HCT116 (cell line): ENCODE measurements at regions not wholly inside any gene's neighbourhood (a gene's known extent, or its start where the extent isn't known, plus 50 kb on each side); places are given as distances from the start of the nearest gene placed in this dataset.

Source experiments
- ATAC-seq: fragments of 200-7000 bp; cut with Tn5 transposase; 2 replicates; pipeline ENCODE4 v1.9.1; 2020; ENCODE audit warnings: mild to moderate bottlenecking, moderate library complexity
- BruUV-seq: library from RNA; stranded (reverse); fragments of 400-500 nt; replicated peaks from 2 replicates; lab custom pipeline; 2021; lab: Mats Ljungman, UMichigan
- CTCF ChIA-PET: fragments of 300-600 bp; sonication (Branson Sonifier 250); formaldehyde crosslinking; loops from one replicate; lab custom pipeline; 2021; ENCODE audit warnings: antibody characterized with exemption; lab: Charles Lee
- POLR2A ChIA-PET: fragments of 300-600, 350-600 bp; sonication (Branson Sonifier 250); formaldehyde crosslinking; loops from one replicate; lab custom pipeline; 2021; ENCODE audit warnings: antibody characterized with exemption; lab: Charles Lee
- RAD21 ChIA-PET, 2 experiments: fragments of 300-600 bp; sonication (Branson Sonifier 250); formaldehyde crosslinking; loops; one replicate each; lab custom pipeline; 2023; ENCODE audit warnings: low total read pairs in 2 of 2; ENCODE audit not compliant: uncharacterized antibody in 2 of 2, unreplicated experiment in 2 of 2, low non-redundant PET in 1 of 2; lab: Charles Lee
- DNase-seq: peaks from one replicate; pipeline ENCODE4 v3.0.0-alpha.2; 2010; ENCODE audit warnings: low read depth, low spot score
- H2AFZ ChIP-seq: fragments of 200-600 bp; shearing (Covaris generic), sonication (generic); 2 replicates; pipeline ENCODE4 v1.6.1; 2017; ENCODE audit warnings: low read depth, mixed run types, mixed read lengths, antibody characterized with exemption, low read length; ENCODE audit not compliant: poor library complexity, severe bottlenecking
- H3K27ac ChIP-seq: 2 replicates; pipeline ENCODE4 v1.5.1; 2012; ENCODE audit warnings: low read depth, low read length
- H3K27me3 ChIP-seq: fragments of 200-600 bp; sonication (generic); 2 replicates; pipeline ENCODE4 v1.6.1; 2016; ENCODE audit warnings: mixed run types, low read length, mixed read lengths; ENCODE audit not compliant: insufficient read depth
- H3K36me3 ChIP-seq, 2 experiments: fragments of 200-500 bp in 1 of 2; fragments of 200-600 bp in 1 of 2; sonication (Bioruptor generic) in 1 of 2; sonication (generic) in 1 of 2; 2 replicates each; pipeline versions ENCODE4 v1.5.1 to v1.6.1; 2014 to 2016; ENCODE audit warnings: low read length in 2 of 2, inconsistent platforms in 1 of 2, mixed read lengths in 1 of 2, mixed run types in 1 of 2; ENCODE audit not compliant: insufficient read depth in 2 of 2, control insufficient read depth in 1 of 2
- H3K4me1 ChIP-seq, 2 experiments: fragments of 200-600 bp in 1 of 2; sonication (generic) in 1 of 2; 2 replicates each; pipeline versions ENCODE4 v1.5.1 to v1.6.1; 2012 to 2017; ENCODE audit warnings: low read length in 2 of 2, inconsistent platforms in 1 of 2, mild to moderate bottlenecking in 1 of 2, mixed read lengths in 1 of 2, mixed run types in 1 of 2, moderate library complexity in 1 of 2; ENCODE audit not compliant: insufficient read depth in 2 of 2, control insufficient read depth in 1 of 2
- H3K4me2 ChIP-seq: fragments of 200-600 bp; sonication (generic); 2 replicates; pipeline ENCODE4 v1.6.1; 2017; ENCODE audit warnings: mixed run types, low read length, mixed read lengths
- H3K4me3 ChIP-seq, 2 experiments: fragments of 200-600 bp in 1 of 2; sonication (generic) in 1 of 2; replicated peaks in 1 of 2; 2 replicates each; pipeline ENCODE4 v1.5.1; 2011 to 2016; ENCODE audit warnings: low read length in 2 of 2, control low read depth in 1 of 2, low read depth in 1 of 2, mild to moderate bottlenecking in 1 of 2, mixed read lengths in 1 of 2, mixed run types in 1 of 2
- H3K79me2 ChIP-seq: fragments of 200-600 bp; sonication (generic); 2 replicates; pipeline ENCODE4 v1.6.1; 2017; ENCODE audit warnings: mild to moderate bottlenecking, mixed run types, low read length, moderate library complexity, mixed read lengths; ENCODE audit not compliant: insufficient read depth
- H3K9ac ChIP-seq: fragments of 200-600 bp; sonication (generic); 2 replicates; pipeline ENCODE4 v1.6.1; 2016; ENCODE audit warnings: low read length, mixed read lengths
- H3K9me2 ChIP-seq: fragments of 200-600 bp; sonication (generic), shearing (Covaris generic); 2 replicates; pipeline ENCODE4 v1.6.1; 2017; ENCODE audit warnings: mixed run types, mild to moderate bottlenecking, moderate library complexity; ENCODE audit not compliant: insufficient read depth
- H3K9me3 ChIP-seq, 2 experiments: fragments of 200-500 bp in 1 of 2; fragments of 200-600 bp in 1 of 2; sonication (Bioruptor generic) in 1 of 2; sonication (generic) in 1 of 2; 2 replicates each; pipeline ENCODE4 v1.6.1; 2014 to 2017; ENCODE audit warnings: low read length in 2 of 2, mixed read lengths in 2 of 2, inconsistent platforms in 1 of 2, low read depth in 1 of 2, mild to moderate bottlenecking in 1 of 2, mixed run types in 1 of 2, moderate library complexity in 1 of 2; ENCODE audit not compliant: control insufficient read depth in 1 of 2, insufficient read depth in 1 of 2
- H4K20me1 ChIP-seq: fragments of 200-600 bp; sonication (generic), shearing (Covaris generic); 2 replicates; pipeline ENCODE4 v1.6.1; 2017; ENCODE audit warnings: mixed run types, mild to moderate bottlenecking, moderate library complexity; ENCODE audit not compliant: insufficient read depth
- ATF3 ChIP-seq: IDR thresholded peaks from 2 replicates; pipeline ENCODE4 v1.6.1; 2012
- CEBPB ChIP-seq: IDR thresholded peaks from 2 replicates; pipeline ENCODE4 v1.6.1; 2012; ENCODE audit warnings: low read depth
- CTCF ChIP-seq, 3 experiments: fragments of 200-600 bp in 1 of 3; sonication (generic) in 1 of 3; IDR thresholded peaks in 2 of 3; conservative IDR thresholded peaks in 1 of 3; 2 replicates each; pipeline ENCODE4 v1.5.1; 2012 to 2017; ENCODE audit warnings: low read depth in 2 of 3, low read length in 2 of 3, antibody characterized with exemption in 1 of 3, borderline replicate concordance in 1 of 3, control low read depth in 1 of 3, mild to moderate bottlenecking in 1 of 3, mixed read lengths in 1 of 3, mixed run types in 1 of 3, moderate library complexity in 1 of 3; ENCODE audit not compliant: insufficient read depth in 1 of 3
- EGR1 ChIP-seq: IDR thresholded peaks from 2 replicates; pipeline ENCODE4 v1.6.1; 2012; ENCODE audit warnings: low read depth
- ELF1 ChIP-seq: IDR thresholded peaks from 2 replicates; pipeline ENCODE4 v1.6.1; 2012; ENCODE audit warnings: low read depth, borderline replicate concordance
- EZH2 ChIP-seq: fragments of 200-600 bp; sonication (generic); IDR thresholded peaks from 2 replicates; pipeline ENCODE4 v1.6.1; 2017; ENCODE audit warnings: antibody characterized with exemption, mixed run types
- EZH2phosphoT487 ChIP-seq: fragments of 200-600 bp; IDR thresholded peaks from 2 replicates; pipeline ENCODE4 v1.6.1; 2018; ENCODE audit warnings: antibody characterized with exemption, borderline replicate concordance
- FOSL1 ChIP-seq: IDR thresholded peaks from 2 replicates; pipeline ENCODE4 v1.6.1; 2012; ENCODE audit warnings: low read depth
- MAX ChIP-seq: IDR thresholded peaks from 2 replicates; pipeline ENCODE4 v1.6.1; 2012
- POLR2A ChIP-seq: IDR thresholded peaks from 2 replicates; pipeline ENCODE4 v1.7.0; 2011; ENCODE audit warnings: borderline replicate concordance; ENCODE audit not compliant: insufficient read depth, insufficient read length; ENCODE audit errors: extremely low read depth
- POLR2AphosphoS5 ChIP-seq: IDR thresholded peaks from 2 replicates; pipeline ENCODE4 v1.6.1; 2011; ENCODE audit warnings: mild to moderate bottlenecking, low read depth, low read length, moderate library complexity
- RAD21 ChIP-seq: IDR thresholded peaks from 2 replicates; pipeline ENCODE4 v1.6.1; 2012; ENCODE audit warnings: low read depth, mild to moderate bottlenecking
- SP1 ChIP-seq: IDR thresholded peaks from 2 replicates; pipeline ENCODE4 v1.6.1; 2012; ENCODE audit warnings: low read depth
- SRF ChIP-seq: IDR thresholded peaks from 2 replicates; pipeline ENCODE4 v1.6.1; 2012; ENCODE audit warnings: low read depth
- ZBTB33 ChIP-seq: IDR thresholded peaks from 2 replicates; pipeline ENCODE4 v1.6.1; 2011; ENCODE audit warnings: mild to moderate bottlenecking, low read length, moderate library complexity; ENCODE audit not compliant: insufficient replicate concordance; ENCODE audit errors: extremely low read depth
- ZNF274 ChIP-seq: fragments of 200-500 bp; sonication (Bioruptor generic); IDR thresholded peaks from 2 replicates; pipeline ENCODE4 v1.6.1; 2014; ENCODE audit warnings: mild to moderate bottlenecking, low read depth, low read length, inconsistent platforms
- intact Hi-C: fragments of 100-400 bp; cut with micrococcal nuclease; formaldehyde crosslinking; loops from 2 replicates; pipeline ENCODE4 v1.10.0; 2022

GRCh38 chr7:118877187-118877586 is 652.7 kb downstream of the ANKRD7 start:
- ChIA-PET RAD21 (no interaction called here), CTCF (no interaction called here), POLR2A (no interaction called here)
- no peaks in the 10 kb centered on the region for H3K9me2 ChIP-seq
- peaks cover 0 to 9% of the 10 kb centered on the region in 2 experiments; a peak in 2 of 4 replicates for H3K4me1 ChIP-seq
- no peaks in the 10 kb centered on the region for H3K36me3 ChIP-seq
- H3K9me3 ChIP-seq = no peaks in the 10 kb centered on the region
- no peak overlapping the region for H3K4me2 ChIP-seq
- intact Hi-C loops = no loop called here
- H3K4me3 ChIP-seq = no peak overlapping the region
- ATAC-seq (no peak), DNase-seq (no peak)
- no peaks in the 10 kb centered on the region for H4K20me1 ChIP-seq
- no TSS peak for BruUV-seq
- TF ChIP-seq POLR2A = no peak
- H3K27me3 ChIP-seq = no peaks in the 10 kb centered on the region
- H2AFZ ChIP-seq = no peak overlapping the region
- no peaks in the 10 kb centered on the region for H3K79me2 ChIP-seq
- no peak overlapping the region for H3K9ac ChIP-seq
- H3K27ac ChIP-seq = no peak overlapping the region

- no peaks in the 10 kb centered on the region for H4K20me1 ChIP-seq
- H3K27ac ChIP-seq = no peak overlapping the region
- ChIA-PET CTCF (no interaction called here), RAD21 (no interaction called here), POLR2A (no interaction called here)
- DNase-seq (no peak), ATAC-seq (no peak)
- H3K9me2 ChIP-seq = no peaks in the 10 kb centered on the region
- no peak overlapping the region for H2AFZ ChIP-seq
- no peak overlapping the region for H3K4me2 ChIP-seq
- no peaks in the 10 kb centered on the region for H3K27me3 ChIP-seq
- no peak overlapping the region for H3K4me3 ChIP-seq
- H3K79me2 ChIP-seq = no peaks in the 10 kb centered on the region
- H3K9ac ChIP-seq = no peak overlapping the region
- H3K9me3 ChIP-seq = no peaks in the 10 kb centered on the region
- no peaks in the 10 kb centered on the region for H3K36me3 ChIP-seq
- BruUV-seq = no TSS peak
- H3K4me1 ChIP-seq = no peaks in the 10 kb centered on the region
- intact Hi-C loops = no loop called here
- TF ChIP-seq POLR2AphosphoS5 = no peak
- TF ChIP-seq RAD21 = no peak
- no peak for TF ChIP-seq EZH2
- no peak for TF ChIP-seq MAX
- no peak for TF ChIP-seq POLR2A
- TF ChIP-seq ELF1 = no peak
- no peak for TF ChIP-seq CTCF (IDR thresholded peaks at IDR 0.05 in 2 of 3, conservative IDR thresholded peaks at IDR 0.05 in 1 of 3; ENCODE audit: borderline replicate concordance in 1 of 3, insufficient read depth in 1 of 3, low read depth in 2 of 3, low read length in 2 of 3)
- no peak for TF ChIP-seq CEBPB
- no peak for TF ChIP-seq ATF3
- TF ChIP-seq FOSL1 = no peak
- no peak for TF ChIP-seq EZH2phosphoT487
- no peak for TF ChIP-seq EGR1
- no peak for TF ChIP-seq SRF
- no peak for TF ChIP-seq ZNF274
- no peak for TF ChIP-seq SP1
- no peak for TF ChIP-seq ZBTB33
Measured at GRCh38 chr7:118878336-118878735, 653.8 kb downstream of the ANKRD7 start.
